NCI-H1105 treated with DMSO at 0.1 percent for 48 hours (cell line): ENCODE measurements at regions not wholly inside any gene's neighbourhood (a gene's known extent, or its start where the extent isn't known, plus 50 kb on each side); places are given as distances from the start of the nearest gene placed in this dataset.
"Not testable (repeated sequence)": the region's sequence is repeated elsewhere in the genome, so short reads cannot be mapped to it uniquely, and the experiment has no call there.

Source experiments
- DNase-seq: peaks from one replicate; lab custom pipeline; 2025; lab: John Stamatoyannopoulos, UW

DNA sequence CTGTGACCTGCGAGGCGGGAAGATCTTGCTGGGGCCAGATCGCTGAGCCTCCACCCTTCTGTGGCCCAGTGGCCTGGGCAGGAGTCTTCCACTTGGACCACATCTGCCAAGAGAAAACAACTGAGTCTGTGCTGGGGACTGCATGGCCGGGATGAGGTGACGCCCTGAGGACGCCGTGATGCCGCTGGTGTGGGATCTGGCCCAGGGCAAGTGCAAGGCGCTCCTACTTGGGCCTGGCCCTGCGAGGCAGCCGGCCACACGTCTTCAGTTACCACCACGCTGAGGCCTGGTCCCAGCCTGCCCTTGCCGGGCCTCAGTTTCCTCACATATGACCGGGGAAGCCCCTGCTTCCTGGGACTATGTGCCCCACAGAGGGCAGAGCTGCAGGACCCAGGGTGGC is 133.4 kb downstream of the SLC25A46 start:
- no peak for DNase-seq

DNA sequence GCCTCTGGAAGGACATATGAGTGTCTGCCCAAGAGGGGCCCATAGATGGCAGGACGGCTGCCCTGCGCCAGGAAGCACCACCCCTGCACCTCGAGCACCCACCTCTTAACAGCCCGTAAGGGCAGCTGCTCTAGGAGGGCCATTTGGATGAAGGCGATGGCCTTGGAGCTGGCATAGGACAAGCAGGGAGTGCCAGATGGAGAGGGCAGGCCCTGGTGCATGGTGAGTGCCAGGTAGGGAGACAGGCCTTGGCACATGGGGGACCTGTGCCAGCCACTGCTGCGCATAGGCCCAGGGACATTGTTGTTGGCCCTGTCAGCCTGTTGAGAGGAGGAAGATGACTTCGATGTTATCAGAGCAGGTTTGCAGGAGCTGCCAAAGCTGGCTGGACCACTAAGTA is 134.2 kb downstream of the SLC25A46 start:
- DNase-seq: no peak

DNA sequence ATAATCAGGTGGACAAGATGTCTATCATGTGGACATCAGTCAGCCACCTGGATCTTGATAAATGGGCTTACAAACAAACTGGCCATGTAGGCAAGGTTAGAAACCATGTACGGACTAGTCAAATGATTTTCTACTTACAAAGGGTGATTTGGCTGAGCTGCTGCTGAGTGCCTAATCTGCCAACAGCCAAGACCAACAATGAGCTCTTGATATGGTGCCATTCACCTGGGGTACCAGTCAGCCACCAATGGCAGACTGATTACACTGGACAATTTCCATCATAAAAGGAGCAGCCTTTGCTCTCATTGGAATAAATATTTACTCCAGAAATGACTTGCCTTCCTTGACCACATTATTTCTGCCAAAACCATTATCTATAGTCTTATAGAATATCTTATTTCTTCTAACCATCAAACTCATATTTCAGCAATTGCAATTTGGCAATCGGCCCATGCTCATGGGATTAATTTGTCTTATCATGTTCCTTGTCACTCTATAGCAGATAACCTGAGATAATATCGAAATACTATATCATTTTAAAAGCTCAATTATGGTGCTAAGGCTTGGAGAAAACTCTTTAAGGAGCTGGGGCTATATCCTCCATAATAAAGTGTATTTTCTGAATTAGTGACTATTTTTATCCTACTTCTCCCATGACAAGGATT is 135.1 kb downstream of the SLC25A46 start:
- no peak for DNase-seq

DNA sequence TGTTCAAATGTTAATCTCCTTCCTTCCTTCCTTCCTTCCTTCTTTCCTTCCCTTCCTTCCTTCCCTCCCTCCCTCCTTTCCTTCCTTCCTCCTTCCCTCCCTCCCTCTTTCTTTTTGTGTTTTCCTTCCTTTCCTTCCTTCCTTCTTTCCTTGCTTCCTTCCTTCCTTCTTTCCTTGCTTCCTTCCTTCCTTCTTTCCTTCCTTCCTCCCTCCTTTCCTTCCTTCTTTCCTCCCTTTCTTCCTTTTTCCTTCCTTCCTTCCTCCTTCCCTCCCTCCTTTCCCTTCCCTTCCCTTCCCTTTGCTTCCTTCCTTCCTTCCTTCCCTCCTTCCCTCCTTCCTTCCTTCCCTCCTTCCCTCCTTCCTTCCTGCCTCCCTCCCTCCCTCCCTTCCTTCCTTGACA is 136.3 kb downstream of the SLC25A46 start:
- not testable (repeated sequence) for DNase-seq

DNA sequence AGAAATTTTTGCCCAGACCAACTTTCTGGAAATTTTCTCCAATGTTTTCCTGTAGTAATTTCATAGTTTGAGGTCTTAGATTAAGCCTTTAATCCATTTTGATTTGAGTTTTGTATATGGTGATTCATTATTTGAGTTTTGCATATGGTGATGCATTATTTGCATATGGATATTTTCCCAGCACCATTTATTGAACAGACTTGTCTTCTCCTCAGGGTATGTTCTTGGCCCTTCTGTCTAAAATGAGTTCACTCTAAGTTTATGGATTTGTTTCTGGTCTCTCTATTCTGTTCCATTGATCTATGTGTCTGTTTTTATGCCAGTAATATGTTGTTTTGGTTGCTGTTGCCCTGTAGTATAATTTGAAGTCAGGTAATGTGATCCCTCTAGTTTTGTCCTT is 139.3 kb downstream of the SLC25A46 start:
- DNase-seq: no peak

DNA sequence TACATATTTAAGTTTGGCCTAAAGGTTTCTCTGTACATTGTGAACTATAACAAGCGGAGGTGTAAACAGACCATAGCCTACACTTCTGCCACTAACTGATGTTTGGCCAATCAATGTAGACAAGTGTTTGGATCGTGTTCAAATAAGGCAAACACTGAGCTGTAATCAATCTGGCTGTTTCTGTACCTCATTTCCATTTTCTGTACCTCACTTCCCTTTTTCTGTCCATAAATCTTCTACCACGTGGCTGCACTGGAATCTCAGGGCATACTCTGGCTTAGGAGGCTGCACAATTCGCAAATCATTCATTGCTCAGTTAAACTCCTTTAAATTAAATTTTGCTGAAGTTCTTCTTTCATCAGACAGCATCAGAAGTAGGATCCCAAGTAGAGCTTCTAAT is 140.9 kb downstream of the SLC25A46 start:
- DNase-seq: no peak

DNA sequence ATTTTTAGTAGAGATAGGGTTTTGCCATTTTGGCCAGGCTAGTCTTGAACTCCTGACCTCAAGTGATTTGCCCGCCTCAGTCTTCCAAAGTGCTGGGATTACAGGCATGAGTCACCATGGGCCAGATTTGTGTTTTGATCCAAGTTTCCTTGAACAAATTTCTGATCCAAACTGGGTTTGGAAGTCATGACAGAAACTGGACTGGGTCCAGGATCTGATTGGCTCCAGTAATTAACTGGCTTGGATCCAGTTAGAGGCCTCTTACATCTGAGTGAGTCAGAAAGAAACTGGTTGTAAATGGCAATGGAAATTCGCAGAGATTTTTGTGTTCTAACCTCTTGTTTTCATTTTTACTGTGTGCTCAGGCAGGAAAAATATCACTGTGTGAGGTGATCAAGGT is 141.6 kb downstream of the SLC25A46 start:
- no peak for DNase-seq

DNA sequence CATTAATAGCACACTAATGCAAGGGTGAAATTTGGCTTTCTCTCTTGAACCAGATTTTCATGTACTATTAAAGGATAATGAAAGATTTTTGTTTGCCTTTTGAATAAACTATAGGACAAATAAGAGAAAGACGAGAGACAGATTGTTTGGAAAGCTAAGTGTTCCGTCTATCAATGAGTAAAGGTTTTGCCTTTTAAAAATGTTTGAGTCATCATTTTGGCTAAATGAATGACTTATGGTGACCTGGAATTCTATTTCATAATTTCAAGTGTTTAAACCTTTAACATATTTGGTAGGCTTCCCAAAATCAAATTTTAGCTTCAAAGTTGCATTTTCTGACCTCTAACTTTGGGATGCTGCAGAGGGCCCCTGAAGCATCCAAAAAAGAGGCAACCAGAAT is 145.2 kb downstream of the SLC25A46 start:
- DNase-seq: no peak

DNA sequence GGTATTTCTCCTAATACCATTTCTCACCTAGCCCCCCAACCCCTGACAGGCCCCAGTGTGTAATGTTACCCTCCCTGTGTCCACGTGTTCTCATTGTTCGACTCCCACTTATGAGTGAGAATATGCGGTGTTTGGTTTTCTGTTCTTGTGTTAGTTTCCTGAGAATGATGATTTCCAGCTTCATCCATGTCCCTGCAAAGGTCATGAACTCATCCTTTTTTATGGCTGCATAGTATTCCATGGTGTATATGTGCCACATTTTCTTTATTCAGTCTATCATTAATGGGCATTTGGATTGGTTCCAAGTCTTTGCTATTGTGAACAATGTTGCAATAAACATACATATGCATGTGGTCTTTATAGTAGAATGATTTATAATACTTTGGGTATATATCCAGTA is 148.4 kb downstream of the SLC25A46 start:
- DNase-seq: not testable (repeated sequence)

DNA sequence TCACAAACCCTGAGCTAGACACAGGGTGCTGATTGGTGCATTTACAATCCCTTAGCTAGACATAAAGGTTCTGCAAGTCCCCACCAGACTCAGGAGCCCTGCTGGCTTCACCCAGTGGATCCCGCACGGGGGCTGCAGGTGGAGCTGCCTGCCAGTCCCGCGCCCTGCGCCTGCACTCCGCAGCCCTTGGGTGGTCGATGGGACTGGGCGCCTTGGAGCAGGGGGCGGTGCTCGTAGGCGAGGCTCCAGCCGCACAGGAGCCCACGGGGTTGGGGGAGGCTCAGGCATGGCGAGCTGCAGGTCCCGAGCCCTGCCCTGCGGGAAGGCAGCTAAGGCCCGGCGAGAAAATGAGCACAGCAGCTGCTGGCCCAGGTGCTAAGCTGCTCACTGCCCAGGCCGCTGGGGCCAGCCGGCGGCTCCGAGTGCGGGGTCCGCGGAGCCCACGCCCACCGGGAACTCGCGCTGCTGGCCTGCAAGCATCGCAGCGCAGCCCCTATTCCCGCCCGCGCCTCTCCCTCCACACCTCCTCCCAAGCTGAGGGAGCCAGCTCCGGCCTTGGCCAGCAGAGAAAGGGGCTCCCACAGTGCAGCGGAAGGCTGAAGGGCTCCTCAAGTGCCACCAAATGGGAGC is 155.2 kb downstream of the SLC25A46 start:
- not testable (repeated sequence) for DNase-seq

DNA sequence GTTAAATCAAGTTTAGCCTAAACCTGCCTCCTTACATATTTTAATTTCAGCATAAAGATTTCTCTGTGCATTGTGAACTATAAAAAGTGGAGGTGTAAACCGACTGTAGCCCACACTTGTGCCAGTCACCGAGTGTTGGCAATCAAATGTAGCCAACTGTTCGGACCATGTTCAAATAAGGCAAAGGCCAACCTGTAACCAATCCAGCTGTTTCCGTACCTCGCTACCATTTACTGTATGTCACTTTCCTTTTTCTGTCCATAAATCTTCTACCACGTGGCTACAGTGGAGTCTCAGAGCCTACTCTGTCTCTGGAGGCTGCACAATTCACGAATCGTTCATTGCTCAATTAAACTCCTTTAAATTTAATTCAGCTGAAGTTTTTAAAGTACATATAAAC is 156.0 kb downstream of the SLC25A46 start:
- no peak for DNase-seq

DNA sequence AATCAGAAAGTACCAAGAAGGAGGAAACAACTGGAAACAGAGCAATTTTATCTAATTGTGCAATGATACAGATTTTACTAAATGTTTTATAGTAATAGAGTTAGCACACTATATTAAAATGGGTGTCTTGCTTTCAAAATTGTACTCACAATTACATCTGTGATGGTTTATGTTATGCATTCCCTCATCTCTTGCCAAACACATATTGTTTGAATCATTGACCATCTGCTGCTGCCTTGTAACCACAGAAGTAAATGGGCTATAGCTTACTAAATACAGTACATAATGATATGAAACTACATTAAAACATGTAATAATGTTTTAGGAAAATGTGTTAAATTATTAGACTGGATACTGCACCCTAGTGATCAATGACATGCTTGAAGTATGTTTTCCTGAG is 158.1 kb downstream of the SLC25A46 start:
- no peak for DNase-seq

DNA sequence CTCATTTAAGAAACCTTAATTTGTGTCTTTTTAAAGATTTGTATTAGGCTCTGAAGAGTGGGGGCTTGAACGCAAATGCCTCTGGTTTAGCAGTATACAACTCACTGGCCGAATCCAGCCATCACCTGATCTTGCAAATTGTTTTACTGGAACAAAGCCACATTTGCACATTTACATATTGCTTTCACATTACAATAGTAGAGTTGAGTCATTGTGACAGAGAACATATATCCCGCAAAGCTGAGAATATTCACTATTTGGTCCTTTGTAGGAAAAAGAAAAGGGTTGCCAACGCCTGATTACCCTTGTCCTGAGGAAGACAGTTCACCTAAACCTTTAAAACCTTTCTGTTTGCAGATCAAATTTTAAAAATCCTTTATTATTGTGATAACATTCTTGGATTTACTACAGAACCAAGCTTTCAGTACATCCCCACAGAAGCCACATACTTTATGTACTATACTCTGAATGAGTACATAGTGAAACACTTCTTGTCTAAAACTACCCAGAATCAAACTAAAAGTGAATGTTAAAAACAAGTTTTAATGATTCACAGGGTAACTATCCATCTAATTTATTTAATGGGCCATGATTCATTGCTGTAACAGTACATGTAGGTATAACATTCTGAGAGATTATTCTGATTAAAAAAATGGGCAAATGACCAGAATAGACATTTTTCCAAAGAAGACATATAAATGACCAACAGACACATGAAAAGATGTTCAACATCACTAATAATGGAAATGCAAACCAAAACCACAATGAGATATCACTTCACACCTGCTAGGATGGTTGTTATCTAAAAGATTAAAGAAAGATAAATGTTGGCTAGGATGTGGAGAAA is 161.0 kb downstream of the SLC25A46 start:
- no peak for DNase-seq

DNA sequence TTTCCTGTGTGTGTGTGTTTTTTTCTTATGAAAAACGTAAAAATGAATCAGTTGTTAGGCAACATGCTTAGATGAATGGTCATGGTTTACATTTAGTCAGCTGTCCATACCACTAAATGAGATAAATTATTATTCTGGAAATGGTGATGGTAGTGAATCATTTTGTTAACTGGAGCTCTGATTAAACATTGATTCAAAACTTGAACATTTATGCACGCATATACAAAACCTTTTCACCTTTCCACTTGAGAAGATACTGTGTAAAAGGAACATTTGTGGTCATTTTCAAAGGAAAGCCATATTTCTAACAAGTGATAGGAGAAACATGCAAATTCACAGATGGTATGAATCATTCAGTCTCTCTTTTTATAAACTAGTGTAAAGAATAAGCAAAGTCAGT is 162.0 kb downstream of the SLC25A46 start:
- DNase-seq: no peak

DNA sequence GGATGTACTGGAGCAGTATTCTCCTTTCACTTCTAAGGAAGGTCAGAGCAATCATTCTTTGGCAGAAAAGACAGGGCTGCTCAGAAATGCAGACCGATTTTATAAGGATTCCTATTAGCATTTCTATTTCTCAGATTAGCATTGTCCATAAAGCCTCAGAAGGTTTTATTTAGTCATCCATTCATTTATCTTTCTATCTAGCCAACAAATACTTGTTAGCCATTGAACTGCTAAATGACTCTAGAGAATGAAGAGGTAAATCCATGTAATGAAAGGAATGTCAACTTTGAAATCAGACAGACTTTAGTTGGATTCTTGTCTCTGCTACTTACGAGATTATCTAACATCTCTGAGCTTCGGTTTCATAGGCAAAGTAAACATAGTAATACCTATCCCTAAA is 165.2 kb downstream of the SLC25A46 start:
- no peak for DNase-seq

DNA sequence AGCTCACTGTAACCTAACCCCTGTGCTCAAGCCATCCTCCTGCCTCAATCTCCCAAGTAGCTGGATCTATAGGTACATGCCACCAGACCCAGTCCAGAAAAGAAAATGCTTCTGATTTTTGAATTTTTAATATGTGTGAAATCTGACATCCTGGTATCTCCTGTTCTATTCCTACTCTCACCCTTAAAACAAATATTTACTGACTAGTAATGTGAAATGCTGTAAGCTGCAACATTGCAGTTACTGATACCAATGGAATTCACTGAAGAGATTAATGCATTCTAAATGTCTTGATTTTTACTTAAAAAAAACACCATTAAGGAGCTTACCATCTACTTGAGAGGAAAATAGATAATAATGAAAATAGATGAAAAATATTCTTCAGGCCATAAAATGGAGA is 162.7 kb upstream of the TSLP start:
- DNase-seq: no peak

DNA sequence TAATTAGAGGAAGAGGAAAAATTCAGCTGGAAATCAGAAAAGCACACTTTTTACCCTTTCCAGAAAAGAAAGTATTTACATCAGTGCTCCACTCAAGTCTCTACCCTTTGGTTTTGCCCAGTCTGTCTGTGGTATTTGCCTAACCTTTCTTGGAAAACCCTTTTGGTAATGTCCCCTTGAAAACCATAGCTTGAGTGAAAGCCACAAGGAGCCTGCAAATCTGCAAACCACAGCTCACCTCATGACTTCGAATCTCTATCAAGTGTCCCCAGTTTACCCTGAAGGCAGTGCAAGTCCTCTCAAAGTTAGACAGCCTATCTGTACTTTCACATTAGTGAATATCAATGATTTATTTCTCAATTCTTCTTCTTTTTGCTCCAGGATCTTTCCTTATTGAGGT is 162.1 kb upstream of the TSLP start:
- no peak for DNase-seq

DNA sequence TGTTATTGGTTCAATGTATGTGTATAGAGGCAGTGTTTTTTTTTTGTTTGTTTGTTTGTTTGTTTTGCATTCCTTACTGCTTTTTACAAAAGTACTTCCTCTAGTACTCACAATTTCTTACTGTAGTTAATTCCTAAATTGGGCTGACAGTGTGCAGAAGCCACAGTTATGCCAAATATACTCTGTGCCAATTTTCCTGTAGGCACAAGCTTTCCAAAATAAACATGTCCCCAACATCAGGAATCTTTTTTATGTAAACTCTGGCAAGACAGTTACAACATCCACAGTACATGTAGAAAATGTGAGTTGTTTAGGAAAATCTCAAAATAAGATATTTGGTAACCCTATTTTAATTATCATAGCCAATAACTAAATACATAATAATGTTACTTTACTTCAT is 161.6 kb upstream of the TSLP start:
- no peak for DNase-seq

DNA sequence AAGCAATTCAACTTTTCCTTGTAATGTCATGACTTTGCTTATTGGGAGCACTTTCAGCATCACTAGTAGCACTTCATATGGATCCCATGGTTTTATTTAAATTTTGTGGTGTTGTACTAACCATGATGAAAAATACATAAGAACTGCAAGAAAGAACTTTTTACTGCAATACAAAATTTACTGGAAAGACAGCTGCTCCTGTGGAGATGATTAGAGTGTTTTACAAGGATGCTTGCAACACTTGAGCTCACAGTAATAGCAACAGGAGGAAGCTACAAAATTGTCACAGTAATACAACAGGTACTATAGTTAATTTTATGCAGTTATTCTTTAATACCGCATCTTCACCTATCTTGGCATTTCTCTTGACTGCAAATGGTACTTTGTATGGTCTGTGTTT is 158.3 kb upstream of the TSLP start:
- DNase-seq: no peak

DNA sequence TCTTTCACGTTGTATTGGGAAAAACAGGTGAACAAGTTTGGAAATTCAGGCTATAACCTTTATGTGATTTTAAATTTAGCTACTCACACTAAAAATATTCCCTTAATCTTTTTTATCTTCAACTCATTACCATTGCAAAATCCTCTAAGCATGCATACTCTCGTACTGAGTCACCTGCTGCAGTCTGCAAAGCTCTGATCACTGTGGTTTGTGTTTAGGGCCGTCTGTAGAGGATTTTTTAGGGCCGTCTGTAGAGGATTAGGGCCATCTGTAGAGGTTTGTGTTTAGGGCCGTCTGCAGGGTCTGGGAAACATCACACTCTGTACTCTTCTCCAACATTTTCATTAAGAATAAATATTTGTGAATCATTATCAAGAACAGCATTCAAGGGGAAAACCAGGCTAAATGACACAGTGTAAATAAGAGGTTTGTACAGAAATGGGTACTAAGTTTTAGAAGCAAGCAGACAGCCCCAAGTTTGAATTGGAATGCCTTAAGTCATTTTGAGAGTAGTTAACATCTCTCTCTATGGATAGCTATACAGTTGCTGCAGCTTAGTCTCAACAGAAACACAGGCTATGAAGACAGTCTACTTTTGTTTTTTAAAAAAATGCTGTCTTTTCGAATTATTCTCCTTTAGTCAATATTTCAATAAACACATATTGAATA is 155.0 kb upstream of the TSLP start:
- no peak for DNase-seq

DNA sequence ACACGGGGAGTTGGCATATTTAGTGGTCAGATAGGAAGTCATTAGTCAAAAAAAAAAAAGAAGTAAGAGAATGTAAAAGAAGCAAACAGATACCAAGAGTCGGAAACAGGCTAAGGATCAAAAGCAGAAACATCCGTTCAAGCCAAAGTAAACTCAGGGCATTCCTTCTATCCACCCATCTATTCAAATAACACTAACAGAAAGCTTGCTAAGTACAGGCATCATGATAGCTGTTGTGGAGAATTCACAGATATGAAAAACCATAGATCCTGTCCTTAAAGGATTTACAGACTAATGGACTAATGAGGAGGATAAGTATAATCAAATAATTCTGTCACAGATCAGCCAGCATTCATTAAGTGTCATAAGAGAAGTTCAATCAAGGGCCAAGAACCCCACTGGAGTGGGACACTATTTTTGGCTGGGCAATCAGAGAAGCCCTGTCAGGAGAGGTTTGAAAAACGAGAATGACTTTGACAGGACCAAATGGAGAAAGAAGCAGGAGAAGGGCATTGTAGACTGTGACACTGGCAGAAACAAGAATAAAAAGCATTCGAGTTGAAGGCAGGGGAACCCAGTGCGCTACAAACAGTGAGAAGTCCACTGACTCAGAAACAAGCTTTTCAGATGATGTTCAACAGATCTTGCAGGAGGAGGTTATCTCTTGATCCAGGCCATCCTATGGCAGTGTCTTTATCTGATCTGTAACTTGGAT is 154.2 kb upstream of the TSLP start:
- DNase-seq: no peak

DNA sequence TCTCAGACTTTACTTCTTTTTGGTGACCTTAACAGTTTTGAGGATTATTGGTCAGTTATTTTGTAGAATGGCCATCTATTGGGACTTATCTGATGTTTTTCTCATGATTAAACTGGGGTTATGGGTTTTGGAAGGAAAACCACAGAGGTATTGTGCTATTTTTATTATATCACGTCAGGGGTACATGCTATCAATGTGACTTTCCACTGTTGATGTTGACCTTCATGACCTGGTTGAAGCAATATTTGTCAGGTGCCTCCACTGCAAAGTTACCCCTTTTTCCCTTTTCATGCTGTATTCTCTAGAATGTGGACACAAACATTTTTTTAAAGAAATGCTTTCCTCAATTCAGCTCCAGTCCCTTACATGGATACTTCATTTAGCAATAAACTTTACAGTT is 152.8 kb upstream of the TSLP start:
- no peak for DNase-seq
